ENCODE measurements at regions not wholly inside any gene's neighbourhood (a gene's known extent, or its start where the extent isn't known, plus 50 kb on each side); places are given as distances from the start of the nearest gene placed in this dataset.

DNA sequence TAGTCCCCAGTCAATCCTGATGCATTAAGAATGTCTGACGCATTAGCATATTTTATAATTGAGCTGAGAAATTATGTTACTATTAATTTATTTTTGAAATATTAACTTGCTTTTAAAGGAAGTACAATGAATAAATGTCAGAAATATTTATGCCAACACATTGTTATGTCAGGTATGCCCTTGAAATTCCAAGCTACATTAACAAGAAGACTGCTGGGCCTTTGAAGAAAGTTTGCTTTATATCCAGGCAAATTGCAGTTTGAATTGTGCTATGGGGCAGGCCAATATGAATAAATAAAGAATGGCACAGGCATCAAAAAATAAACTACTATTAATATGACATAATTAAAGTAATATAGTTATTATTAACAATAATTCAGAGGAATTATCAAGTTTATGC is 1391.3 kb downstream of the PLA2G4A start:
- TF ChIP-seq POLR2AphosphoS5 (IDR thresholded peaks at IDR 0.05; ENCODE audit: borderline replicate concordance, low read depth, low read length) (no peak), EZH2 (IDR thresholded peaks at IDR 0.05) (no peak)

Measured in SK-N-MC (cell line).